Transverse colon (tissue), 4 donors: ENCODE measurements at regions not wholly inside any gene's neighbourhood (a gene's known extent, or its start where the extent isn't known, plus 50 kb on each side); places are given as distances from the start of the nearest gene placed in this dataset.

ENCODE experiments used
- DNase-seq: peaks from one replicate; pipeline ENCODE4 v3.0.0-alpha.2; 2019
- H3K27ac ChIP-seq, 4 donors: fragments of 200-600 bp; sonication (generic); 2 replicates each; pipeline ENCODE4 v1.5.1; 2016 to 2018; ENCODE audit warnings: inconsistent platforms in 4 of 4
- H3K27me3 ChIP-seq: fragments of 200-600 bp; sonication (generic); 2 replicates; pipeline ENCODE4 v1.5.1; 2017; ENCODE audit warnings: inconsistent platforms
- H3K36me3 ChIP-seq, 4 donors: fragments of 200-600 bp; sonication (generic); 2 replicates each; pipeline ENCODE4 v1.5.1; 2017 to 2019; ENCODE audit warnings: inconsistent platforms in 4 of 4
- H3K4me1 ChIP-seq, 4 donors: fragments of 200-600 bp; sonication (generic); 2 replicates each; pipeline ENCODE4 v1.5.1; 2017 to 2020; ENCODE audit warnings: inconsistent platforms in 4 of 4
- H3K4me3 ChIP-seq, 4 donors: fragments of 200-600 bp; sonication (generic); 1 replicate in 1 of 4; 2 replicates in 3 of 4; pipeline versions ENCODE4 v1.5.1 to v1.6.1; 2017 to 2019; ENCODE audit warnings: inconsistent platforms in 4 of 4
- H3K9me3 ChIP-seq, 2 donors: fragments of 200-600 bp; sonication (generic); 2 replicates each; pipeline ENCODE4 v1.5.1; 2017 to 2019; ENCODE audit warnings: inconsistent platforms in 2 of 2
- EP300 ChIP-seq: sonication (generic); formaldehyde crosslinking; IDR thresholded peaks from one replicate; pipeline ENCODE4 v1.6.1; 2017; ENCODE audit warnings: antibody characterized with exemption, low read depth
- POLR2A ChIP-seq: fragments of 450-650 bp; IDR thresholded peaks from one replicate; pipeline ENCODE4 v1.6.1; 2016; ENCODE audit warnings: antibody characterized with exemption, mild to moderate bottlenecking, moderate library complexity
- POLR2AphosphoS5 ChIP-seq, 3 donors: sonication (generic); formaldehyde crosslinking; IDR thresholded peaks; one replicate each; pipeline ENCODE4 v1.6.1; 2016; ENCODE audit warnings: antibody characterized with exemption in 3 of 3
- WGBS, 2 donors: methylation state at CpG; one replicate each; pipeline ENCODE4 v1.1.5; 2018; ENCODE audit warnings: low coverage in 1 of 2; 5-methylcytosine and 5-hydroxymethylcytosine counted together
- in situ Hi-C, 4 donors: fragments of 200-750 bp; cut with MboI; loops; one replicate each; pipeline versions ENCODE4 v1.15.0 to v1.15.1; 2017; ENCODE audit warnings: low sequenced_read_pairs in 3 of 4, low pct_ligation_motif_present in 1 of 4, low pct_unique_long_range_greater_than_20kb in 1 of 4
- intact Hi-C: fragments of 100-400 bp; cut with DNase I; formaldehyde crosslinking; loops from one replicate; pipeline ENCODE4 v1.15.1; 2023; ENCODE audit warnings: low total_unique reads
- TF ChIP-seq, protein P1 (sequence below), 5 experiments: fragments of 200-600 bp in 3 of 5; fragments of 450-650 bp in 2 of 5; sonication (generic) in 3 of 5; IDR thresholded peaks; 1 replicate in 2 of 5; 2 replicates in 3 of 5; pipeline ENCODE4 v1.5.1; 2016 to 2017; ENCODE audit warnings: antibody characterized with exemption in 5 of 5, inconsistent platforms in 3 of 5, mild to moderate bottlenecking in 2 of 5, moderate library complexity in 1 of 5

DNA sequence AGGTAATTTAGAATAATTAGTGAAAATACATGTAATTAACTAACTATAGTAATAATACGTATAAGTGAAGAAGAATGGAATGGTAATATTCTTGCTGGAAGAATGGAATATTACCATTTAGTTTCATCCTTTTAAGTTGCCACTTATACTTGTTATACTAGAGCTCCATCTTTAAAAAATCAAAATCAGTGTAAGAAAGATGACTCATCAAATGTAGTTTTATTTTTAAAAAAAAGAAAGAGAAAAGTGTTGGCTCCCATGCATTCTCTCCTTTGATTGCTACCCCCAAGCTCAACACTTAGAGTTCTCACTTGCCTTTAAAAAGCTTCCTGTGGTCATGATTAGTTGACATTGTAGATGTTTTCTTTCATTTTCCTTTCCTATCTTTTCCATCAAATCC lies 82.4 kb upstream of the KIF2B start:
- TF ChIP-seq EP300 (no peak), POLR2A (no peak), POLR2AphosphoS5 (IDR thresholded peaks at IDR 0.05) (no peak)
- TF ChIP-seq, protein P1, sequence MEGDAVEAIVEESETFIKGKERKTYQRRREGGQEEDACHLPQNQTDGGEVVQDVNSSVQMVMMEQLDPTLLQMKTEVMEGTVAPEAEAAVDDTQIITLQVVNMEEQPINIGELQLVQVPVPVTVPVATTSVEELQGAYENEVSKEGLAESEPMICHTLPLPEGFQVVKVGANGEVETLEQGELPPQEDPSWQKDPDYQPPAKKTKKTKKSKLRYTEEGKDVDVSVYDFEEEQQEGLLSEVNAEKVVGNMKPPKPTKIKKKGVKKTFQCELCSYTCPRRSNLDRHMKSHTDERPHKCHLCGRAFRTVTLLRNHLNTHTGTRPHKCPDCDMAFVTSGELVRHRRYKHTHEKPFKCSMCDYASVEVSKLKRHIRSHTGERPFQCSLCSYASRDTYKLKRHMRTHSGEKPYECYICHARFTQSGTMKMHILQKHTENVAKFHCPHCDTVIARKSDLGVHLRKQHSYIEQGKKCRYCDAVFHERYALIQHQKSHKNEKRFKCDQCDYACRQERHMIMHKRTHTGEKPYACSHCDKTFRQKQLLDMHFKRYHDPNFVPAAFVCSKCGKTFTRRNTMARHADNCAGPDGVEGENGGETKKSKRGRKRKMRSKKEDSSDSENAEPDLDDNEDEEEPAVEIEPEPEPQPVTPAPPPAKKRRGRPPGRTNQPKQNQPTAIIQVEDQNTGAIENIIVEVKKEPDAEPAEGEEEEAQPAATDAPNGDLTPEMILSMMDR (IDR thresholded peaks at IDR 0.05), result no peak
- WGBS, 2 donors, result 94 to 96% methylated on average over 1 of the region's 1 CpG
- no peaks in the 10 kb centered on the region for H3K27me3 ChIP-seq
- intact Hi-C loops (no loop called here), in situ Hi-C loops (no loop called here)
- no peaks in the 10 kb centered on the region for H3K9me3 ChIP-seq
- DNase-seq, result no peak
- H3K36me3 ChIP-seq, result no peaks in the 10 kb centered on the region
- no peak overlapping the region for H3K4me3 ChIP-seq
- no peak overlapping the region for H3K27ac ChIP-seq
- H3K4me1 ChIP-seq, result no peaks in the 10 kb centered on the region

DNA sequence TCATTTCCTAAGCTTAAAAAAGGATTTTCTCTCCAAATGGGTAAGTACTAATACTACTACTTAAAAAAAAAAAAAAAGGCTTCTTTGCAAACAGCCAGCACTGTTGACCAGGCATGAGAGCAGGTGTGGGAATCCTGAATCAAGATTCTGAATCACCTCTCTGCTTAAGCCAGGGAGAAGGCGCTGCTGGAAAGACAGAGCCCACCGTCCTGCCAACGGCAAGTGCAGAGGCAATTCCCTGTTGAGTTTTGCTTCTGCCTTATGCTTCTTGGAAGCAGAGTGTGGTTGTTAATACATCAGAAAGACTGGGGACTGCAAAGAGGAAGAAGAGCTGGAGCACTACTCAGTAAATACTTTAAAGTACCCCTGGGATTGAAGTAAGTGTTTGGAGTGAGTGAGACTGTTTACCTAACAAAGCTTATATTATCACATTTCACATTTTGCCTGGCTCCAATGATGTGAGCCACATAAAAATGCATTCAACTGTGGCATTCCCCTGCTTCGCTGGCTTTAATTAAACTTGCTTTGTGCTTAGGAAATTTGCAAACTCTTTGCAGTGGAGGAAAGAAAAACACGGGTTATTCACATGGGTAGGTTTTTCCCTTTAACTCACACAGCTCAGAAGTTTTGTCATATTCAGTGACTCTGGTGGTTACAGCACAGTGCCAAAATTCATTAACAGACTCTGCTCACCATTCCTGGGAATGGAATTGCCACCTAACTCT lies 86.0 kb upstream of the KIF2B start:
- Histone ChIP-seq H3K27ac (no peak overlapping the region), H3K4me1 (no peaks in the 10 kb centered on the region), H3K9me3 (no peaks in the 10 kb centered on the region), H3K36me3 (no peaks in the 10 kb centered on the region), H3K27me3 (no peaks in the 10 kb centered on the region), H3K4me3 (no peak overlapping the region)
- intact Hi-C loops (no loop called here), in situ Hi-C loops (no loop called here)
- 16 to 48% methylated on average over 3 to 5 of the region's 5 CpGs for WGBS, 2 donors
- no peak for DNase-seq
- TF ChIP-seq EP300 (no peak), POLR2AphosphoS5 (IDR thresholded peaks at IDR 0.05) (no peak), POLR2A (no peak)
- TF ChIP-seq, protein P1 (IDR thresholded peaks at IDR 0.05), result no peak

DNA sequence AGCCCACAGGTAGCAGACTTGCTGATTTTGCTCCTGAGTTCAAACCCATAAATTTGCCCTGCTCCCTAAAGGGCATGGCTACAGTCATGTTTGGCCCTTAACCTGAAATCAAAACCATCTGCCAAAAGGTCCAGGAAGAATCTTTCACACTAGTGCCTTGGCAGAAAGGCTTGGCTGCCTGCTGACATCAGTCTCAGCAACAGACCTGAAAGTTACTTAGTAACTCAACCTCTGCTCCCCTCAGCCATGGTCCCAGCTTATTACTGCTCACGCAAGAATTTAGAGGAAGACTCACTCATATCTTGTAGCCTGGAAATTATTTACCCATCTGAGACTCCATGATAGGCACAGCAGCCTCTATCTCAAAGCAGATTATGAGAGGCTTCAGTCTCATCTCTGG lies 98.0 kb upstream of the KIF2B start:
- intact Hi-C loops (no loop called here), in situ Hi-C loops (loop anchor here in 2 of 4 donors (25.0 kb wide), 2 partner anchors 88 to 338 kb away; partner anchors contain the start of gene KIF2B (in 1 of the 2))
- DNase-seq, result no peak
- no peaks in the 10 kb centered on the region for H3K4me1 ChIP-seq
- H3K27ac ChIP-seq, result no peak overlapping the region
- TF ChIP-seq, protein P1 (IDR thresholded peaks at IDR 0.05), result no peak
- TF ChIP-seq POLR2A, result no peak
- TF ChIP-seq POLR2AphosphoS5 (IDR thresholded peaks at IDR 0.05), result no peak
- TF ChIP-seq EP300, result no peak
- no peak overlapping the region for H3K4me3 ChIP-seq
- WGBS, 2 donors, result 61% methylated on average over 1 of the region's 1 CpG; no CpG with 5 or more reads in 1 of the 2 donors
- no peaks in the 10 kb centered on the region for H3K27me3 ChIP-seq
- H3K9me3 ChIP-seq, result peaks cover 0 to 5% of the 10 kb centered on the region in 2 donors
- no peaks in the 10 kb centered on the region for H3K36me3 ChIP-seq

DNA sequence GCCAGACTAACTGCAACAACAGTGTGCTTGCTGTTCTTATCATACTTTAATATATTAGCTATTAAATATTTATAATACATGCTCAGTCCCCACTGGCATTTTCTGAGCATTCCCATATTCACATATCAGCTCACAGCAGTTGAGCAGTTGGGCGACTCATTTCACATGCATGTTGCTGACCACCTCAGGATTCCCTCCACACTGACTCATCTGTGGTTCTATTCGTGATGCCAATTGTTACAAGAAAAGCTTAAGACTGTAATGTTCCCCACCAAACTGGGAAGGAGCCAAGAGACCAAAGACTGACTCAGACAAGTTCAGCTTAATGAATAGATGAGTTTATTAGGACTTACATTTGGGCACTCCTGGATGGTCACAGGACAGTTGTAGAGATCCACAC lies 100.3 kb upstream of the KIF2B start:
- intact Hi-C loops, result no loop called here
- Histone ChIP-seq H3K27ac (no peak overlapping the region), H3K36me3 (no peaks in the 10 kb centered on the region), H3K4me1 (no peaks in the 10 kb centered on the region), H3K27me3 (no peaks in the 10 kb centered on the region), H3K9me3 (peaks cover 0 to 5% of the 10 kb centered on the region in 2 donors), H3K4me3 (no peak overlapping the region)
- DNase-seq, result no peak
- 60% methylated on average over 1 to 2 of the region's 2 CpGs for WGBS, 2 donors
- in situ Hi-C loops, result loop anchor here in 2 of 4 donors (25.0 kb wide), 2 partner anchors 90 to 340 kb away; partner anchors contain the start of gene KIF2B (in 1 of the 2)
- no peak for TF ChIP-seq POLR2A
